IMR-90 (cell line): ENCODE measurements at regions not wholly inside any gene's neighbourhood (a gene's known extent, or its start where the extent isn't known, plus 50 kb on each side); places are given as distances from the start of the nearest gene placed in this dataset.

Experiments
- ATAC-seq: fragments of 200-7000 bp; cut with Tn5 transposase; 2 replicates; pipeline ENCODE4 v1.9.1; 2020; ENCODE audit warnings: low read depth, mild to moderate bottlenecking, moderate library complexity
- BruUV-seq: library from RNA; stranded (reverse); fragments of 400-500 nt; replicated peaks from 2 replicates; lab custom pipeline; 2021; lab: Mats Ljungman, UMichigan
- CTCF ChIA-PET: fragments of 300-600 bp; formaldehyde crosslinking; extraction: SDS; loops from one replicate; lab custom pipeline; 2021; ENCODE audit warnings: antibody characterized with exemption; lab: Yijun Ruan, JAX
- POLR2A ChIA-PET: fragments of 300-600 bp; sonication (Branson Sonifier 250); formaldehyde crosslinking; loops from one replicate; lab custom pipeline; 2022; ENCODE audit warnings: antibody characterized with exemption; ENCODE audit not compliant: unreplicated experiment; lab: Charles Lee
- DNase-seq: peaks from one replicate; pipeline ENCODE4 v3.0.0; 2013
- H2AFZ ChIP-seq: replicated peaks from 2 replicates; pipeline ENCODE3; 2013; ENCODE audit warnings: low read length, mild to moderate bottlenecking; ENCODE audit not compliant: poor library complexity
- H2AK5ac ChIP-seq: 2 replicates; pipeline ENCODE4 v1.6.1; 2013; ENCODE audit warnings: low read depth, low read length, inconsistent platforms
- H2AK9ac ChIP-seq: replicated peaks from 2 replicates; pipeline ENCODE3; 2013; ENCODE audit warnings: mild to moderate bottlenecking, low read depth, low read length, moderate library complexity; ENCODE audit not compliant: poor library complexity
- H2BK120ac ChIP-seq: 2 replicates; pipeline ENCODE4 v1.6.1; 2013; ENCODE audit warnings: low read depth, low read length, inconsistent platforms
- H2BK15ac ChIP-seq: 3 replicates; pipeline ENCODE4 v1.6.1; 2013; ENCODE audit warnings: low read depth, low read length, inconsistent platforms
- H2BK20ac ChIP-seq: 2 replicates; pipeline ENCODE4 v1.6.1; 2013; ENCODE audit warnings: low read depth, mild to moderate bottlenecking, inconsistent platforms, low read length, moderate library complexity
- H2BK5ac ChIP-seq: 2 replicates; pipeline ENCODE4 v1.6.1; 2013; ENCODE audit warnings: mild to moderate bottlenecking, low read depth, low read length, inconsistent platforms; ENCODE audit not compliant: poor library complexity, severe bottlenecking
- H3K14ac ChIP-seq: replicated peaks from 2 replicates; pipeline ENCODE4 v1.6.1; 2013; ENCODE audit warnings: low read depth, low read length, inconsistent platforms
- H3K18ac ChIP-seq: 2 replicates; pipeline ENCODE4 v1.6.1; 2013; ENCODE audit warnings: low read depth, low read length, control low read depth
- H3K23ac ChIP-seq: 2 replicates; pipeline ENCODE4 v1.6.1; 2013; ENCODE audit warnings: low read depth, low read length, inconsistent platforms
- H3K27ac ChIP-seq: 2 replicates; pipeline ENCODE4 v1.5.1; 2013; ENCODE audit warnings: mild to moderate bottlenecking, control low read depth, low read length; ENCODE audit not compliant: insufficient read depth
- H3K27me3 ChIP-seq: 2 replicates; pipeline ENCODE4 v1.6.1; 2013; ENCODE audit warnings: low read length; ENCODE audit not compliant: control insufficient read depth, insufficient read depth
- H3K36me3 ChIP-seq: 2 replicates; pipeline ENCODE4 v1.6.1; 2013; ENCODE audit warnings: low read length, mixed read lengths; ENCODE audit not compliant: control insufficient read depth, insufficient read depth
- H3K4ac ChIP-seq: 2 replicates; pipeline ENCODE4 v1.6.1; 2013; ENCODE audit warnings: low read depth, low read length, inconsistent platforms
- H3K4me1 ChIP-seq: 2 replicates; pipeline ENCODE4 v1.6.1; 2013; ENCODE audit warnings: low read length, mixed read lengths; ENCODE audit not compliant: control insufficient read depth, insufficient read depth
- H3K4me2 ChIP-seq: 2 replicates; pipeline ENCODE4 v1.6.1; 2013; ENCODE audit warnings: low read depth, mild to moderate bottlenecking, control low read depth, low read length, moderate library complexity
- H3K4me3 ChIP-seq: 2 replicates; pipeline ENCODE4 v1.5.1; 2013; ENCODE audit warnings: low read depth, mild to moderate bottlenecking, control low read depth, low read length, moderate library complexity; ENCODE audit not compliant: insufficient read depth
- H3K56ac ChIP-seq: 2 replicates; pipeline ENCODE4 v1.6.1; 2013; ENCODE audit warnings: low read length, inconsistent platforms; ENCODE audit not compliant: insufficient read depth; ENCODE audit errors: extremely low read depth
- H3K79me1 ChIP-seq, 2 experiments: 2 replicates each; pipeline ENCODE4 v1.6.1; 2013; ENCODE audit warnings: low read length in 2 of 2, inconsistent platforms in 1 of 2, low read depth in 1 of 2
- H3K9ac ChIP-seq: 2 replicates; pipeline ENCODE4 v1.6.1; 2013; ENCODE audit warnings: low read depth, low read length, control low read depth
- H3K9me1 ChIP-seq: 2 replicates; pipeline ENCODE4 v1.6.1; 2013; ENCODE audit warnings: low read length, inconsistent platforms; ENCODE audit not compliant: insufficient read depth
- H3K9me3 ChIP-seq: 2 replicates; pipeline ENCODE4 v1.6.1; 2013; ENCODE audit warnings: low read length; ENCODE audit not compliant: control insufficient read depth, insufficient read depth
- H4K20me1 ChIP-seq: 2 replicates; pipeline ENCODE4 v1.6.1; 2013; ENCODE audit warnings: low read length, inconsistent platforms; ENCODE audit not compliant: insufficient read depth
- H4K5ac ChIP-seq: 2 replicates; pipeline ENCODE4 v1.6.1; 2013; ENCODE audit warnings: mild to moderate bottlenecking, low read depth, low read length, control low read depth
- H4K8ac ChIP-seq, 2 experiments: 2 replicates each; pipeline ENCODE4 v1.6.1; 2013; ENCODE audit warnings: low read depth in 2 of 2, low read length in 2 of 2, control low read depth in 1 of 2, inconsistent platforms in 1 of 2
- H4K91ac ChIP-seq: 2 replicates; pipeline ENCODE4 v1.6.1; 2013; ENCODE audit warnings: low read depth, low read length, inconsistent platforms; ENCODE audit not compliant: insufficient read depth
- CEBPB ChIP-seq: IDR thresholded peaks from 2 replicates; pipeline ENCODE4 v1.6.1; 2012; ENCODE audit warnings: low read depth, low read length, improper control_type of control experiment
- CHD1 ChIP-seq: IDR thresholded peaks from 2 replicates; pipeline ENCODE4 v1.6.1; 2012; ENCODE audit warnings: low read depth, low read length, improper control_type of control experiment
- SMC3 ChIP-seq: fragments of 150-350 bp; IDR thresholded peaks from 2 replicates; pipeline ENCODE4 v1.6.1; 2016; ENCODE audit warnings: low read depth, mild to moderate bottlenecking, antibody characterized with exemption, low read length, moderate library complexity
- WGBS, 2 experiments: methylation state at CpG; one replicate each; pipeline versions ENCODE4 v1.1.5 to v1.1.7; 2013; ENCODE audit warnings: missing lambda C conversion rate in 2 of 2; ENCODE audit not compliant: insufficient read length in 1 of 2; ENCODE audit errors: extremely low coverage in 2 of 2; 5-methylcytosine and 5-hydroxymethylcytosine counted together
- dilution Hi-C: fragments of 300-500 bp; cut with HindIII; formaldehyde crosslinking; loops from one replicate; pipeline ENCODE4 v1.14.3; 2018; ENCODE audit warnings: low sequenced_read_pairs; ENCODE audit not compliant: unreplicated experiment
- in situ Hi-C: fragments of 300-500 bp; cut with MboI; formaldehyde crosslinking; loops from 3 replicates; pipeline ENCODE4 v1.14.3; 2019; ENCODE audit warnings: low sequenced_read_pairs, inconsistent platforms, mixed read lengths
- intact Hi-C: fragments of 100-400 bp; cut with micrococcal nuclease; formaldehyde crosslinking; loops from 2 replicates; pipeline ENCODE4 v1.10.0; 2022

DNA sequence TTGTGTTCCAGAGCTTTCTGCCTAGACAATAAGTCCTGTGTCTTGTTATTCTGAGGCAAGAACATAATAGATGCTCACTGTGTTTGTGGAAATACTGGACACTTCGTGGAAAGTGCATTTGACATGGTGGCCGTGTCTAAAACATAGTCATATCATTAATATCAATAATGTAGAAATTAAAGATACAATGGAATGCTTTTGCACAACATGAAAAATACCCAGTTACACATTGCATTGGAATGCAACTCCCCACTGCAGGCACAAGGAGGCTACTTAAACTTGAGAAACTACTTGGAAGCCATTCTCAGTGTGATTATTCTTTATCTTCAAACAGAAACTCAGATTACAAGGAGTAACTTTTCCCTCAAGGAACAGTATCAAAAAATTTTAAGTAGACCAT is 145.3 kb upstream of the ZNF462 start:
- no peak overlapping the region for H3K56ac ChIP-seq
- no TSS peak for BruUV-seq
- peak overlapping the region; percentile 64; the same call in 1 of the 2 replicates for H3K27ac ChIP-seq
- no peak overlapping the region for H2AK5ac ChIP-seq
- H3K9me3 ChIP-seq: no peaks in the 10 kb centered on the region
- ChIA-PET POLR2A (no interaction called here), CTCF (no interaction called here)
- TF ChIP-seq CEBPB (peak; percentile 87), CHD1 (no peak), SMC3 (no peak)
- H4K5ac ChIP-seq: no peak overlapping the region; the same call in 1 of the 2 replicates
- no peaks in the 10 kb centered on the region for H3K4me1 ChIP-seq
- dilution Hi-C loops: no loop called here
- peak overlapping the region; percentile 48; the same call in 1 of the 2 replicates for H3K18ac ChIP-seq
- peak overlapping the region; percentile 86 for H2BK5ac ChIP-seq
- no peak overlapping the region for H3K9ac ChIP-seq
- H3K79me1 ChIP-seq: no peaks in the 10 kb centered on the region
- no peak overlapping the region for H2AFZ ChIP-seq
- peak; percentile 80 for DNase-seq
- no peaks in the 10 kb centered on the region for H3K27me3 ChIP-seq
- no peak overlapping the region for H2BK20ac ChIP-seq
- no peak overlapping the region for H3K23ac ChIP-seq
- H2BK15ac ChIP-seq: no peak overlapping the region
- no peaks in the 10 kb centered on the region for H4K20me1 ChIP-seq
- WGBS, 2 experiments: no CpG with 5 or more reads among the region's 2 CpGs
- intact Hi-C loops: loop anchor here (2.0 to 5.0 kb wide), 2 partner anchors 81 to 145 kb away; partner anchors contain the start of gene ZNF462
- peak overlapping the region; percentile 71; the same call in 1 of the 2 replicates for H3K4me2 ChIP-seq
- no peaks in the 10 kb centered on the region for H3K9me1 ChIP-seq
- in situ Hi-C loops: no loop called here
- H4K91ac ChIP-seq: no peak overlapping the region
- peak; percentile 86 for ATAC-seq
- no peak overlapping the region for H3K14ac ChIP-seq
- H4K8ac ChIP-seq: no peak overlapping the region; a peak in 1 of 4 replicates
- H3K4ac ChIP-seq: no peak overlapping the region
- no peak overlapping the region for H2AK9ac ChIP-seq
- no peak overlapping the region for H3K4me3 ChIP-seq
- H2BK120ac ChIP-seq: 0 out of 2 replicates have a peak overlapping the region, but pooled peaks have one; percentile 24
- no peaks in the 10 kb centered on the region for H3K36me3 ChIP-seq
